H1 (cell line): ENCODE measurements at regions not wholly inside any gene's neighbourhood (a gene's known extent, or its start where the extent isn't known, plus 50 kb on each side); places are given as distances from the start of the nearest gene placed in this dataset.

ENCODE experiments used
- CTCF ChIA-PET: fragments of 300-600 bp; sonication (Branson Sonifier 250); formaldehyde crosslinking; loops from one replicate; lab custom pipeline; 2021; ENCODE audit not compliant: partially characterized antibody; lab: Charles Lee
- POLR2A ChIA-PET: fragments of 300-600 bp; sonication (Branson Sonifier 250); formaldehyde crosslinking; loops from one replicate; lab custom pipeline; 2021; ENCODE audit warnings: inconsistent platforms; ENCODE audit not compliant: partially characterized antibody; lab: Charles Lee
- DNase-seq, 2 experiments: peaks; one replicate each; pipeline versions ENCODE4 v3.0.0 to v3.0.0-alpha.2; 2010 to 2022; ENCODE audit warnings: low spot score in 2 of 2, low read depth in 1 of 2, mixed read lengths in 1 of 2
- FAIRE-seq: peaks from 2 replicates; lab custom pipeline; 2011; peaks lifted over from hg19 to GRCh38; lab: Jason Lieb, UNC
- H2AFZ ChIP-seq: 2 replicates; pipeline ENCODE4 v1.8.1; 2012; ENCODE audit warnings: low read length, inconsistent platforms
- H2AK5ac ChIP-seq: 2 replicates; pipeline ENCODE4 v1.6.1; 2013; ENCODE audit warnings: low read depth, low read length
- H2BK120ac ChIP-seq: replicated peaks from 2 replicates; pipeline ENCODE3; 2013; ENCODE audit warnings: low read depth, low read length, inconsistent platforms
- H2BK12ac ChIP-seq: 2 replicates; pipeline ENCODE4 v1.6.1; 2013; ENCODE audit warnings: low read depth, low read length
- H2BK15ac ChIP-seq: 2 replicates; pipeline ENCODE4 v1.6.1; 2013; ENCODE audit warnings: low read length
- H2BK20ac ChIP-seq: 2 replicates; pipeline ENCODE4 v1.6.1; 2013; ENCODE audit warnings: low read length
- H2BK5ac ChIP-seq: 2 replicates; pipeline ENCODE4 v1.6.1; 2013; ENCODE audit warnings: low read depth, low read length
- H3K14ac ChIP-seq: 2 replicates; pipeline ENCODE4 v1.6.1; 2013; ENCODE audit warnings: inconsistent platforms; ENCODE audit not compliant: insufficient read length
- H3K18ac ChIP-seq: 2 replicates; pipeline ENCODE4 v1.6.1; 2013; ENCODE audit warnings: low read length; ENCODE audit errors: extremely low read depth
- H3K23ac ChIP-seq: 2 replicates; pipeline ENCODE4 v1.6.1; 2013; ENCODE audit warnings: inconsistent platforms; ENCODE audit not compliant: insufficient read length
- H3K23me2 ChIP-seq: 2 replicates; pipeline ENCODE4 v1.6.1; 2013; ENCODE audit warnings: low read depth, low read length
- H3K27ac ChIP-seq: 2 replicates; pipeline ENCODE4 v1.6.1; 2011; ENCODE audit warnings: low read depth, low read length, inconsistent platforms
- H3K27me3 ChIP-seq, 4 experiments: replicated peaks in 1 of 4; 1 replicate in 1 of 4; 2 replicates in 3 of 4; pipeline versions ENCODE4 v1.6.1 to v1.8.1; 2011 to 2013; ENCODE audit warnings: low read length in 3 of 4, mild to moderate bottlenecking in 3 of 4, inconsistent platforms in 2 of 4, mixed read lengths in 2 of 4, moderate library complexity in 1 of 4; ENCODE audit not compliant: control insufficient read depth in 3 of 4, insufficient read depth in 3 of 4; ENCODE audit errors: extremely low read depth in 1 of 4
- H3K36me3 ChIP-seq, 4 experiments: 2 replicates each; pipeline versions ENCODE4 v1.6.1 to v1.8.1; 2011 to 2013; ENCODE audit warnings: mild to moderate bottlenecking in 4 of 4, low read length in 3 of 4, moderate library complexity in 2 of 4, control low read depth in 1 of 4, inconsistent platforms in 1 of 4; ENCODE audit not compliant: insufficient read depth in 4 of 4, control insufficient read depth in 2 of 4
- H3K4ac ChIP-seq: replicated peaks from 2 replicates; pipeline ENCODE3; 2013; ENCODE audit warnings: low read length, low read depth, mixed read lengths, inconsistent platforms; ENCODE audit not compliant: insufficient read length
- H3K4me1 ChIP-seq, 4 experiments: replicated peaks in 1 of 4; 1 replicate in 1 of 4; 2 replicates in 3 of 4; pipeline versions ENCODE4 v1.6.1 to v1.8.1; 2011 to 2013; ENCODE audit warnings: low read length in 3 of 4, inconsistent platforms in 2 of 4, mixed read lengths in 1 of 4; ENCODE audit not compliant: insufficient read depth in 4 of 4, control insufficient read depth in 3 of 4
- H3K4me2 ChIP-seq, 2 experiments: 2 replicates each; pipeline versions ENCODE4 v1.6.1 to v1.8.1; 2011 to 2013; ENCODE audit warnings: low read depth in 2 of 2, low read length in 2 of 2, control low read depth in 1 of 2, inconsistent platforms in 1 of 2, mild to moderate bottlenecking in 1 of 2; ENCODE audit not compliant: insufficient read depth in 1 of 2
- H3K4me3 ChIP-seq, 4 experiments: fragments of 200-600, 300-600 bp in 1 of 4; sonication (generic), shearing (Covaris generic), sonication (Bioruptor Twin) in 1 of 4; 2 replicates each; pipeline versions ENCODE4 v1.5.1 to v1.8.1; 2011 to 2016; ENCODE audit warnings: low read length in 4 of 4, low read depth in 3 of 4, control low read depth in 2 of 4, inconsistent platforms in 2 of 4, mild to moderate bottlenecking in 2 of 4, mixed read lengths in 1 of 4, moderate library complexity in 1 of 4; ENCODE audit not compliant: insufficient read depth in 2 of 4; ENCODE audit errors: extremely low read depth in 1 of 4
- H3K56ac ChIP-seq: replicated peaks from 2 replicates; pipeline ENCODE3; 2013; ENCODE audit warnings: low read depth, mild to moderate bottlenecking, mixed read lengths, low read length, inconsistent platforms; ENCODE audit not compliant: insufficient read length
- H3K79me1 ChIP-seq: 2 replicates; pipeline ENCODE4 v1.6.1; 2013; ENCODE audit warnings: low read depth, low read length, control low read depth
- H3K79me2 ChIP-seq, 2 experiments: 2 replicates each; pipeline versions ENCODE4 v1.6.1 to v1.8.1; 2012 to 2013; ENCODE audit warnings: low read length in 2 of 2, mild to moderate bottlenecking in 2 of 2, inconsistent platforms in 1 of 2; ENCODE audit not compliant: insufficient read depth in 2 of 2, control insufficient read depth in 1 of 2
- H3K9ac ChIP-seq, 4 experiments: replicated peaks in 1 of 4; 1 replicate in 1 of 4; 2 replicates in 3 of 4; pipeline versions ENCODE4 v1.6.1 to v1.8.1; 2011 to 2013; ENCODE audit warnings: low read depth in 3 of 4, low read length in 3 of 4, control low read depth in 2 of 4, mild to moderate bottlenecking in 2 of 4, moderate library complexity in 2 of 4, inconsistent platforms in 1 of 4; ENCODE audit errors: extremely low read depth in 1 of 4
- H3K9me3 ChIP-seq, 2 experiments: 2 replicates each; pipeline versions ENCODE4 v1.6.1 to v1.8.1; 2012 to 2013; ENCODE audit warnings: mild to moderate bottlenecking in 2 of 2, moderate library complexity in 2 of 2, control low read depth in 1 of 2, inconsistent platforms in 1 of 2, low read depth in 1 of 2, low read length in 1 of 2, mixed read lengths in 1 of 2; ENCODE audit not compliant: insufficient read depth in 2 of 2
- H4K20me1 ChIP-seq, 2 experiments: replicated peaks in 1 of 2; 2 replicates each; pipeline versions ENCODE3 to v1.8.1; 2011 to 2013; ENCODE audit warnings: inconsistent platforms in 2 of 2, low read length in 2 of 2, mild to moderate bottlenecking in 1 of 2; ENCODE audit not compliant: insufficient read depth in 2 of 2, control insufficient read depth in 1 of 2
- H4K5ac ChIP-seq: 2 replicates; pipeline ENCODE4 v1.6.1; 2013; ENCODE audit warnings: low read length, low read depth, mixed read lengths, inconsistent platforms; ENCODE audit not compliant: insufficient read length
- H4K8ac ChIP-seq: 2 replicates; pipeline ENCODE4 v1.8.0; 2013; ENCODE audit warnings: mild to moderate bottlenecking, moderate library complexity, low read length, inconsistent platforms; ENCODE audit not compliant: insufficient read depth; ENCODE audit errors: extremely low read depth
- H4K91ac ChIP-seq: replicated peaks from 2 replicates; pipeline ENCODE3; 2013; ENCODE audit warnings: low read length, mixed read lengths, inconsistent platforms; ENCODE audit not compliant: insufficient read length
- BCL11A ChIP-seq, 2 experiments: IDR thresholded peaks; one replicate each; pipeline ENCODE4 v1.6.1; 2011; ENCODE audit warnings: low read depth in 2 of 2, low read length in 2 of 2, mild to moderate bottlenecking in 2 of 2
- CBX5 ChIP-seq: fragments of 300-800, 300-1000 bp; sonication (generic); IDR thresholded peaks from 2 replicates; pipeline ENCODE4 v1.7.1; 2016; ENCODE audit warnings: antibody characterized with exemption, low read length, low read depth
- MAX ChIP-seq: IDR thresholded peaks from 2 replicates; pipeline ENCODE4 v1.6.1; 2012; ENCODE audit warnings: inconsistent platforms
- NANOG ChIP-seq: IDR thresholded peaks from 2 replicates; pipeline ENCODE4 v1.6.1; 2011; ENCODE audit warnings: low read length, low read depth, mild to moderate bottlenecking, inconsistent platforms; ENCODE audit not compliant: insufficient read depth, poor library complexity, severe bottlenecking
- RNF2 ChIP-seq: fragments of 200-900, 300-1000 bp; sonication (generic); IDR thresholded peaks from 2 replicates; pipeline ENCODE4 v1.7.1; 2016; ENCODE audit warnings: borderline replicate concordance, low read depth, mild to moderate bottlenecking, antibody characterized with exemption, low read length; ENCODE audit not compliant: poor library complexity, severe bottlenecking; ENCODE audit errors: missing control alignments
- SAP30 ChIP-seq: fragments of 300-600 bp; sonication (generic); IDR thresholded peaks from 2 replicates; pipeline ENCODE4 v1.7.1; 2012; ENCODE audit warnings: low read length, moderate library complexity, mild to moderate bottlenecking, inconsistent platforms; ENCODE audit not compliant: insufficient read depth, insufficient replicate concordance
- SIRT6 ChIP-seq: IDR thresholded peaks from one replicate; pipeline ENCODE4 v1.7.1; 2012; ENCODE audit warnings: low read length, inconsistent platforms
- SRF ChIP-seq: IDR thresholded peaks from 2 replicates; pipeline ENCODE4 v1.6.1; 2011; ENCODE audit warnings: mild to moderate bottlenecking, low read depth, low read length, moderate library complexity
- WGBS, 2 experiments: shearing (Covaris generic) in 1 of 2; methylation state at CpG; one replicate each; pipeline versions ENCODE4 v1.1.6 to v1.1.7; 2013 to 2015; ENCODE audit warnings: low lambda C conversion rate in 2 of 2, mixed read lengths in 2 of 2, inconsistent platforms in 1 of 2, low coverage in 1 of 2, missing lambda C conversion rate in 1 of 2; ENCODE audit not compliant: insufficient replicate concordance in 2 of 2, insufficient coverage in 1 of 2, insufficient read length in 1 of 2; ENCODE audit errors: extremely low coverage in 1 of 2, missing lambda C conversion rate in 1 of 2; 5-methylcytosine and 5-hydroxymethylcytosine counted together

DNA sequence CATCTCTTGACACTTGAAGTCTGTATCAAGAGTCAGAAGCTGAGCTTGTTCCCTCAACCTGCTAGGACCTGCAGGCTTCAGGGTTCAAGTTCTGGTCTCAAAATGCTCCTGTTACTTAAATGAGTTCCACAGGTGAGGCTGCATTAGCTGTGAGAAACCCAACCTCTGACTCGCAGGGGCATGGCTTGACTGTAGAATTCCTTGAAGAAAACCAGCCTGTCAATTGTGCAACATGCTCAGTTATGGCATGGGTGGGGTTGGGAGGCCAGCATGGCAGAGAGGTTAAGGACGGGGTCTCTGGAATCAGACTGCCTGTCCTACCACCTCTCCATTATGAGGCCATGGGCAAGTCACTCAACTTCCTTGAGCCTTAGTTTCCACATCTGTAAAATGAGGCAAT, 235.8 kb downstream of the EN1 start:
- no peak overlapping the region for H4K91ac ChIP-seq
- TF ChIP-seq SAP30 (no peak), BCL11A (IDR thresholded peaks at IDR 0.05; ENCODE audit: low read depth in 2 of 2, low read length in 2 of 2) (no peak), RNF2 (no peak), SRF (no peak), SIRT6 (no peak), MAX (no peak), CBX5 (no peak), NANOG (no peak)
- TF ChIP-seq, all 59 proteins: peak for 0
- no peak for FAIRE-seq
- H3K9me3 ChIP-seq: no peaks in the 10 kb centered on the region
- H3K18ac ChIP-seq: no peak overlapping the region
- no peak overlapping the region for H2AFZ ChIP-seq
- no peak overlapping the region for H3K14ac ChIP-seq
- no peak overlapping the region for H2BK15ac ChIP-seq
- H3K4me3 ChIP-seq: no peak overlapping the region
- H3K79me1 ChIP-seq: no peaks in the 10 kb centered on the region
- no peak overlapping the region for H2BK5ac ChIP-seq
- no peak overlapping the region for H3K56ac ChIP-seq
- 94% methylated on average over 2 of the region's 2 CpGs; no CpG with 5 or more reads in 1 of the 2 experiments for WGBS, 2 experiments
- H4K8ac ChIP-seq: no peak overlapping the region
- H3K27ac ChIP-seq: no peak overlapping the region
- no peak overlapping the region for H2AK5ac ChIP-seq
- H3K4ac ChIP-seq: no peak overlapping the region
- ChIA-PET POLR2A (no interaction called here), CTCF (no interaction called here)
- no peaks in the 10 kb centered on the region for H3K36me3 ChIP-seq
- no peak overlapping the region for H4K5ac ChIP-seq
- no peak overlapping the region for H3K4me2 ChIP-seq
- no peaks in the 10 kb centered on the region for H4K20me1 ChIP-seq
- no peaks in the 10 kb centered on the region for H3K27me3 ChIP-seq
- no peak overlapping the region for H3K23ac ChIP-seq
- no peaks in the 10 kb centered on the region for H3K23me2 ChIP-seq
- H3K9ac ChIP-seq: no peak overlapping the region
- H3K4me1 ChIP-seq: 0 out of 7 replicates have a peak, but pooled peaks cover 0 to 2% (median 0%) of the 10 kb centered on the region in 4 experiments
- no peak overlapping the region for H2BK120ac ChIP-seq
- H2BK12ac ChIP-seq: no peak overlapping the region
- no peaks in the 10 kb centered on the region for H3K79me2 ChIP-seq
- DNase-seq: no peak
- H2BK20ac ChIP-seq: no peak overlapping the region
